T-helper 17 cell (primary cell): ENCODE measurements at regions not wholly inside any gene's neighbourhood (a gene's known extent, or its start where the extent isn't known, plus 50 kb on each side); places are given as distances from the start of the nearest gene placed in this dataset.

Experiments used
- ATAC-seq: fragments of 150-1000 bp; cut with Tn5 transposase; 2 replicates; pipeline ENCODE4 v1.10.0; 2021; ENCODE audit warnings: mild to moderate bottlenecking, moderate library complexity
- DNase-seq, 3 donors: peaks; one replicate each; pipeline versions ENCODE4 v3.0.0 to v3.0.0-alpha.2; 2020 to 2021
- H3K9me3 ChIP-seq: one replicate; pipeline ENCODE4 v1.7.0; 2013; ENCODE audit warnings: low read length, mild to moderate bottlenecking; ENCODE audit not compliant: control insufficient read depth, poor library complexity, severe bottlenecking
- H3K27ac Mint-ChIP-seq: one replicate; pipeline ENCODE4 v1.8.0; 2022; ENCODE audit warnings: mild to moderate bottlenecking, moderate library complexity, mixed read lengths
- H3K27me3 Mint-ChIP-seq: one replicate; pipeline ENCODE4 v1.8.0; 2022; ENCODE audit warnings: mixed read lengths
- H3K36me3 Mint-ChIP-seq: one replicate; pipeline ENCODE4 v1.8.0; 2022; ENCODE audit warnings: low read depth, mixed read lengths
- H3K4me1 Mint-ChIP-seq: one replicate; pipeline ENCODE4 v1.8.0; 2022; ENCODE audit warnings: mild to moderate bottlenecking, mixed read lengths
- H3K4me3 Mint-ChIP-seq: one replicate; pipeline ENCODE4 v1.8.0; 2022; ENCODE audit warnings: mild to moderate bottlenecking, moderate library complexity, mixed read lengths

DNA sequence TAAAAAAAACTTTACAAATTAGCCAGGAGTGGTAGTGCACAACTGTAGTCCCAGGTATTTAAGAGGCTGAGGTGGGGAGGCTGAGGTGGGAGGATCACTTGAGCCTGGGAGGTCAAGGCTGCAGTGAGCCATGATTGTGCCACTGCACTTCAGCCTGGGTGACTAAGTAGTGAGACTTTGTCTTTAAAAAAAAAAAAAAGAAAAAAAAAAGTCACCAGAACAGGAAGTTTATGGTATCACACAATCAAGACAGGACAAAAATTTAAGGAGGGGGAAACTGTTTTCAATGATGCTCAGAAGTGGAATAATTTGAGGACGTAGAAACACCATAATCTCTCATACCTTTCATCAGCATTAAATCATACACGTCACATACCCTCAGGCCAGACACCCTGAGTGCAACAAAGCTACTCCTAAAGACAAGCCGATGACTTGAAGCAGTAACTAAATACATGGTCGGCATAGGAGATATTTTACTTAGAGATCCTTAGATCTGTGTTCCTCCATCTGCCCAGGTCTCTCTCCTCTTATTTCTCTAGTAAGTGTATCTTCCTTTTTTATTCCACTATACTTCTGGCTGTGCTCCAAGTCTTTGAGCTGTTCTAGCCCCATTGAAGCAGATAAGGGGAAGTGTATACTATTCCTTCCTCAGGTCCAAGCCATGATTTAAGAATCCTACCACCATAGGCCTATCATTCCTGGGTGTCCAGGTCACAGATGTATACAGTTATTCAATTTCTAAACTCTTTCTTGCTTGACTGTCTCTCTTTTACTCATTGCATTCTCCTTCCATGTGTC is 91.3 kb upstream of the APC start:
- Mint-ChIP-seq H3K36me3 (peaks cover 3% of the 10 kb centered on the region), H3K4me3 (no peak overlapping the region), H3K4me1 (peaks cover 3% of the 10 kb centered on the region), H3K27ac (no peak overlapping the region), H3K27me3 (peaks cover 33% of the 10 kb centered on the region)
- no peaks in the 10 kb centered on the region for H3K9me3 ChIP-seq
- DNase-seq: no peak
- no peak for ATAC-seq

DNA sequence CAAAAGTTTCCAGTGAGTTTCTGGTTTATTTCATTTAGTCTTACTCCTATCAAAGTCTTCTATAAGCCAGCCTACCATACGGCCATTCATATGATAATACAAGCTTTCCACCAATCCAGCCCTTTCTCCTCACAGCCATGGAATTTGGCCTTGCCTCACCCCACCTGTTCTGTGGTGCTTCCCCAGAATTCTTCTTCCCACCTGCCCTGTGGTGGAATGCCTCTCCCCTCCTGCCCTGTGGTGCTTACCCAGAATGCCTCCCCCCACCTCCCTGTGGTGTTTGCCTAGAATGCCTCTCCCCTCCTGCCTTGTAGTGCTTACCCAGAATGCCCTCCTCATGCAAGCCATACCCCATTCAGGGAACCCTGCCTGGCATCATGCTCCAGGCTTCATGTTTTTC is 90.3 kb upstream of the APC start:
- DNase-seq: no peak
- H3K9me3 ChIP-seq: no peaks in the 10 kb centered on the region
- H3K36me3 Mint-ChIP-seq: peaks cover 5% of the 10 kb centered on the region
- ATAC-seq: no peak
- H3K27ac Mint-ChIP-seq: no peak overlapping the region
- no peak overlapping the region for H3K4me3 Mint-ChIP-seq
- peaks cover 3% of the 10 kb centered on the region for H3K4me1 Mint-ChIP-seq
- peaks cover 44% of the 10 kb centered on the region for H3K27me3 Mint-ChIP-seq

DNA sequence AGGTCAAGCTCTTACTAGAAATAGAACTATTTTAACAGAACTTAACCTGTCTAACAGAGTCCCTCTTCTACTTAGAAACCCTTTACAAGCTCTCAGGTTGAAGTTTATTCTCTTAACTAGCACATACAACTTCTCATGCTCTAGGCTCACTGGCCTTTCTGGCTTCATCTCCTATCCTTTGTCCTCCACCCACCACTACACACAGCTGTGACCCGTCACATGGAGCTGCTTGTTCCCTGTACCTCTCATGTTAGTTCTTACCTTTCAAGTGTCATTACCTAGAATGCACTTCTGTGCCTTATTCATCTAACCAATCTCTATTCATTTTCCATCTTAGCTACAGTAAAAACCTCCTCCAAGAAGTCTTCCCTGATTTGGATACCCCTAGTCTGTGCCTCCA is 89.4 kb upstream of the APC start:
- Mint-ChIP-seq H3K27me3 (peaks cover 52% of the 10 kb centered on the region), H3K4me1 (peaks cover 3% of the 10 kb centered on the region), H3K4me3 (no peak overlapping the region), H3K27ac (no peak overlapping the region), H3K36me3 (peaks cover 5% of the 10 kb centered on the region)
- H3K9me3 ChIP-seq: no peaks in the 10 kb centered on the region
- DNase-seq (no peak), ATAC-seq (no peak)

DNA sequence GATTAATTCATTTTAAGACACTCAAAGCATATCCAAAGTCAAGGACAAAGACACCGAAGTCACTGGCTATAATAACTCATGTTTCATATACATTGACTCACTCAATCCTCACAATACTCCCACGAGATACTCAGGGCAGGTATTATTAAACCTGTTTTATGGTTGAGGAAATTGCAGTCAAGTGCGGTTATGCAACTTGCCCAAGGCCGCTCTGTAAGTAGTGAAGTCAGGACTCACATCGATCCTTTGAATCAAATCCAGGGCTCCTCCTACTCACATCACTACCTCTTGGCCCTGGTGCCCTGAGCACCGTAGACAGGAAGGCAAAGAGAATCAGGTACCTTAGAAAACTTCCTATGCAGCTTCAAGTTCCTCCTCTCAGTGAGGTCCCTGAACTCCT is 87.8 kb upstream of the APC start:
- H3K27me3 Mint-ChIP-seq: peaks cover 52% of the 10 kb centered on the region
- H3K27ac Mint-ChIP-seq: no peak overlapping the region
- no peak overlapping the region for H3K4me3 Mint-ChIP-seq
- ATAC-seq (no peak), DNase-seq (no peak)
- H3K9me3 ChIP-seq: no peaks in the 10 kb centered on the region
- H3K4me1 Mint-ChIP-seq: peaks cover 3% of the 10 kb centered on the region
- peaks cover 5% of the 10 kb centered on the region for H3K36me3 Mint-ChIP-seq

DNA sequence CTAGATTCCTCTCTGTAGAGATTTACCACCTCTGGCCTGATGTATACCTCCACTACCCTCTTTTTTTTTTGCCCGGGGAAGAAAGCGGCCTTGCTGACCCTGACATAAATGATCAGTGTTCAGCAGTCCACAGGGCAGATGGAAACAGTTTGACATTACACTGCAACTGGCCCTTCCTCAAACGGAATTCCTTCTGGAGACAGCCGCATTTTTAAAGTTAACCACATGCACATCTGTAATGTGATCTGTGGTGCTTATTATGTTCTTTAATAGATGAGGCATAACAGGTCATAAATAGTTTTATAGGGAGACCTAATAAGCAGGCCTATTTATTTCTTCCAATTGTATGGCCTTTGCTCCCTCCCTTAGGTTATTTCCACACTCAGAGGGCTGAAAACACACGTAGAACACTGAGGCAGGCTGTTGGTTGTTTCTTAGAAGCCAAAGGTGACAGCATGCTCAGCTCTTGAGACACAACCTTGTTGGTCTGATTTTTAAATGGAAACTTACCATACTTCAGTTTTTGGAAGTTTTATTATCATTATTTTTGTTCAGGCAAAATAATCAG is 84.0 kb upstream of the APC start:
- Mint-ChIP-seq H3K4me3 (no peak overlapping the region), H3K36me3 (peaks cover 5% of the 10 kb centered on the region), H3K4me1 (no peaks in the 10 kb centered on the region), H3K27me3 (peaks cover 48% of the 10 kb centered on the region), H3K27ac (no peak overlapping the region)
- no peak for ATAC-seq
- H3K9me3 ChIP-seq: no peaks in the 10 kb centered on the region
- no peak for DNase-seq

DNA sequence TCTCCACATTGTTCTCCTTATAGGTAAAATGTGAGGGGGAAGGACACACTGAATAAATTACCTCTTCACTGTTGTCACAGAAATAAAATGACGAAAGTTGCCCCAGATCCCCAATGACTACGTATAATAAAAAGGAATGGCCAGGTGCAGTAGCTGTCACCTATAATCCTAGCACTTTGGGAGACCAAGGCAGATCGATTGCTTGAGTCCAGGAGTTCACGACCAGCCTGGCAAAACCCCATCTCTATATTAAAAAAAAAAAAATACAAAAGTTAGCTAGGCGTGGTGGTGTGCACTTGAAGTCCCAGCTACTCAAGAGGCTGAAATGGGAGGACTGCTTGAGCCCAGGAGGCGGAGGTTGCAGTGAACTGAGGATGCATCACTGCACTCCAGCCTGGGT is 82.2 kb upstream of the APC start:
- H3K9me3 ChIP-seq: no peaks in the 10 kb centered on the region
- no peak overlapping the region for H3K27ac Mint-ChIP-seq
- ATAC-seq: no peak
- H3K27me3 Mint-ChIP-seq: peaks cover 38% of the 10 kb centered on the region
- no peak for DNase-seq
- H3K36me3 Mint-ChIP-seq: peaks cover 5% of the 10 kb centered on the region
- H3K4me1 Mint-ChIP-seq: no peaks in the 10 kb centered on the region
- no peak overlapping the region for H3K4me3 Mint-ChIP-seq

DNA sequence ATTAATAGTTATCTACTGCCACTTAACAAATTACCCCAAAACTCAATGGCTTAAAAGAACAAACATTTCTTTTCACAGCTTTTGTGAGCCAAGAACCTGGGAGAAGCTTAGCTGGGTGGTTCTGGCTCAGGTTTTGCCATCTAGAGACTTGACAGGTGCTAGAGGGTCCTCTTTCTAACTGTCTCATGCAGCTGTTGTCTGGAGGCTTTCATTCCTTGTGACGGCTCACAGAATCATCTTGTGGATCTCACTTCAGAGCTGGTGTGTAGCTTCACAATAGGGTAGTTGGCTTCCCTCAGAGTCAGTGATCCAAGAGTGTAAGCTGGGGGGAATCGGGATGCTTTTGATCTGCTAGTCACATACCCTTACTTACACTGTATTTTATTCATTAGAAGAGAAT is 81.2 kb upstream of the APC start:
- ATAC-seq: no peak
- H3K4me1 Mint-ChIP-seq: no peaks in the 10 kb centered on the region

DNA sequence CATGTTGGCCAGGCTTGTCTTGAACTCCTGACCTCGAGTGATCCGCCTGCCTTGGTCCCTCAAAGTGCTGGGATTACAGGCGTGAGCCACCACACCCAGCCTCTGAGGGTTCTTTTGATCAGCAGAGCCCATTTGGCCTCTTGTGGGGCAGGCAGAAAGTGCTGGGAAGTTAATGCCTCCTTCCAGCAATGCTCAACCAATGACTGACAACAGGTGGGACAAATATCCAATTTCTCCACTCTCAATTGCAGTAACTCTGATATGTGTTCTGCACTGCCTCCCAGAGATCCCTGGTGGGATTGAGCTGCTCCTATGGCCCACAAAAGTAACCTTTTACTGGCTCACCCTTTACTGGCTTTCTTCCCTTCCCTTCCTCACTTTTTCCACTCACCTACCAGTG is 79.9 kb upstream of the APC start:
- Mint-ChIP-seq H3K36me3 (no peaks in the 10 kb centered on the region), H3K4me3 (no peak overlapping the region), H3K4me1 (no peaks in the 10 kb centered on the region), H3K27ac (no peak overlapping the region), H3K27me3 (peaks cover 20% of the 10 kb centered on the region)
- ATAC-seq (no peak), DNase-seq (no peak)
- no peaks in the 10 kb centered on the region for H3K9me3 ChIP-seq

More for the DNA sequence above, 81.2 kb upstream of the APC start:
- Mint-ChIP-seq H3K27me3 (peaks cover 33% of the 10 kb centered on the region), H3K4me3 (no peak overlapping the region), H3K27ac (no peak overlapping the region), H3K36me3 (peaks cover under 1% of the 10 kb centered on the region)
- H3K9me3 ChIP-seq: no peaks in the 10 kb centered on the region
- DNase-seq: no peak

DNA sequence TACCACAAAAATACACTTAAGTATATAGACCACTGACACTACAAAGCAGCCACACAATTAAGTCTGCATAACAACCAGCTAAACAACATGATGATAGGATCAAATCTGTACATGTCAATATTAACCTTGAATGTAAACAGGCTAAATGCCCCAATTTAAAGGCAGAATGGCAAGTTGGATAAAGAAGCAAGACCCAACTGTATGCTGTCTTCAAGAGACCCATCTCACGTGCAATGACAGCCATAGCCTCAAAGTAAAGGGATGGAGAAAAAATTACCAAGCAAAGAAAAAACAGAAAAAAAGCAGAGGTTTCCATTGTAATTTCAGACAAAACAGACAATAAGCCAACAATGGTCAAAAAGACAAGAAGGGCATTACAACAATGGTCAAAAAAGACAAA is 77.3 kb upstream of the APC start:
- no peak for ATAC-seq
- peaks cover 5% of the 10 kb centered on the region for H3K27me3 Mint-ChIP-seq
- H3K4me1 Mint-ChIP-seq: no peaks in the 10 kb centered on the region
- H3K36me3 Mint-ChIP-seq: no peaks in the 10 kb centered on the region
- DNase-seq: no peak
- H3K9me3 ChIP-seq: no peaks in the 10 kb centered on the region
- no peak overlapping the region for H3K4me3 Mint-ChIP-seq
- no peak overlapping the region for H3K27ac Mint-ChIP-seq

DNA sequence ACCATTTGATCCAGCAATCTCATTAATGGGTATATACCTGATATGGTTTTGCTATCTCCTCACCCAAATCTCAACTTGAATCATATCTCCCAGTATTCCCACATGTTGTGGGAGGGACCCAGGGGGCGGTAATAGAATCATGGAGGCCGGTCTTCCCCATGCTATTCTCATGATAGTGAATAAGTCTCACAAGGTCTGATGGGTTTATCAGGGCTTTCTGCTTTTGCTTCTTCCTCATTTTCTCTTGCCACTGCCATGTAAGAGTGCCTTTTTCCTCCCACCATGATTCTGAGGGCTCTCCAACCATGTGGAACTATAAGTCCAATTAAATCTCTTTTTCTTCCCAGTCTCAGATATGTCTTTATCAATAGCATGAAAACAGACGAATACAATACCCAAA is 74.5 kb upstream of the APC start:
- Mint-ChIP-seq H3K4me1 (no peaks in the 10 kb centered on the region), H3K36me3 (no peaks in the 10 kb centered on the region), H3K27me3 (peaks cover 3% of the 10 kb centered on the region), H3K27ac (no peak overlapping the region), H3K4me3 (no peak overlapping the region)
- ATAC-seq: no peak
- DNase-seq: no peak
- no peaks in the 10 kb centered on the region for H3K9me3 ChIP-seq

DNA sequence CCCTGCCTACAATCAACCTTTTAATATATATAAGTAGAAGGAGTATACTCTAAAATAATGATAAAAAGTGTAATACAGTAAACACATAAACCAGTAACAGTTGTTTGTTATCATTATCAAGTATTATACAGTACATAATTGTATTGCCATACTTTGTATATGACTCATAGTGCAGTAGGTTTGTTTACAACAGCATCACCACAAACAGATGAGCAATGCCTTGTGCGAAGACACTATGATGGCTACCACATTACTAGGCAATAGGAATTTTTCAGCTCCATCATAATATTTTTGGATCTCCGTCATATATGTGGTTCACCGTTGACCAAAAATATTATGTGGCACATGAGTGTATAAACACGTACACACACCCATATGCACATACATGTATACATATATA is 69.7 kb upstream of the APC start:
- Mint-ChIP-seq H3K4me3 (no peak overlapping the region), H3K4me1 (peaks cover 4% of the 10 kb centered on the region), H3K27ac (no peak overlapping the region), H3K27me3 (peaks cover 19% of the 10 kb centered on the region), H3K36me3 (no peaks in the 10 kb centered on the region)
- DNase-seq (no peak), ATAC-seq (no peak)
- no peaks in the 10 kb centered on the region for H3K9me3 ChIP-seq

DNA sequence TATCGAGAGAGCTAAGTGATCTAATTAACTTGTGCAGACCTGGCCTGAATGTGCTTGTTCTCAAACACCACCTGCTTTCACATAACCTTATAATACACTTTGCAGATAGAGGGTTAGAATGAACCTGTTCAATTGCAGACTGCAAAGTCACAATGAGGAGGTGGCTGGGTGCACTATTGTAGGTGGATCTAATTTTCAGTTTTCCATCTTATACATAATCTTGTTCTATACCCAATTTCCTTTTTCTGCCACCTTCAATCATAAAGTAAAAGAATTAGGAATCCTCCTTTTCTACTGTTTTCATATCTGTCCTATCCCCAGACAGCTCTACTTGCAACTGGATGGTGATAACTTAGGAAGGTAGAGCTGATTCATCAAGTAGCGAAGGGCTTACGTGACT is 68.8 kb upstream of the APC start:
- DNase-seq: no peak
- peaks cover 19% of the 10 kb centered on the region for H3K27me3 Mint-ChIP-seq
- no peak overlapping the region for H3K27ac Mint-ChIP-seq
- no peak overlapping the region for H3K4me3 Mint-ChIP-seq
- no peaks in the 10 kb centered on the region for H3K9me3 ChIP-seq
- ATAC-seq: no peak
- no peaks in the 10 kb centered on the region for H3K36me3 Mint-ChIP-seq
- peaks cover 4% of the 10 kb centered on the region for H3K4me1 Mint-ChIP-seq

DNA sequence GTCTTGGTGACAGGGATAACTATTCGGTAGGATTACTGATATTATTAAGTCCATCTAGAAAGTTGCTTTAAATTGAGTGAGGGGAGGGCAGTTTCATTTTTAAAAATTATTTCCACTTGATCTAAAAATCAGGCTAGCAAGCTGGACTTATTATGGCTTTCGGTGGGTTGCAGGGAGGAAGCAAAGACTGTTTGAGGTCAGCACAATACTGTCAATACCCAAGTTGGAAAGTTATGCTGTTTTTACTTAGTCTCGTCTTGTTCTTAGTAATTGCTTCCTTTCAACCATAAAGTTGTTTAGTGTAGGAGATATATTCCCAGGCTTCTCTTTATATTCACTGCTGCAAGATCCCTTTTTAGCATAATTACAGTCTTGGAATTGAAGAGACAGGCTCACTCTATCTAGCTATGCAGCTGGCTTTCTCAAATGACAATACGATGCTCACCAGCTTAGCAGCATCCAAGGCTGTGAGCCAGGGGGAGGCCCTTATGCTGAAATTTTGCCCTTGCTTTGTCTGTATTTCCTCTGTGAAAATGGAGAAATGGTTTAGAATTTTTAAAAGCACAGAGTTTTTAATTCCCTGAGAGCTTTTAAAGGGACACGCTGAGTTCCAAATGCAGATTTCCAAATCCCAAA is 68.2 kb upstream of the APC start:
- Mint-ChIP-seq H3K27ac (no peak overlapping the region), H3K4me1 (peaks cover 4% of the 10 kb centered on the region), H3K36me3 (no peaks in the 10 kb centered on the region), H3K27me3 (peaks cover 19% of the 10 kb centered on the region), H3K4me3 (no peak overlapping the region)
- no peaks in the 10 kb centered on the region for H3K9me3 ChIP-seq
- ATAC-seq (no peak), DNase-seq (no peak)

DNA sequence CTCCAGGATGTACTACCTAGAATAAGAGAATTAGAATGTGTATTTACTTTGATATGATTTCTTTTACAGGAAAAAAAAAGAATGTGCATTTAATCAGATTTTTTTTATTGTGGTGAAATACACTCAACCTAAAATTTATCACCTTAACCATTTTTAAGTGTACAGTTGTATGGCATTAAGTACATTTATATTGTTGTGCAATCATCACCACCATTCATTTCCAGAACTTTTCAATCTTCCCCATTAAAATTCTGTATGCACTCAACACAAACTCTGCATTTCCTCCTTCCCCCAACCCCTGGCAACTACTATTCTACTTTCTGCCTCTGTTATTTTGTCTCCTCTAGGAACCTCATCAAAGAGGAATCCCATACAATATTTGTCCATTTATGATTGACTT is 66.0 kb upstream of the APC start:
- Mint-ChIP-seq H3K27me3 (peaks cover 38% of the 10 kb centered on the region), H3K4me1 (peaks cover 4% of the 10 kb centered on the region), H3K36me3 (no peaks in the 10 kb centered on the region), H3K4me3 (no peak overlapping the region), H3K27ac (no peak overlapping the region)
- no peaks in the 10 kb centered on the region for H3K9me3 ChIP-seq
- DNase-seq (no peak), ATAC-seq (no peak)
